ENCODE measurements at regions not wholly inside any gene's neighbourhood (a gene's known extent, or its start where the extent isn't known, plus 50 kb on each side); places are given as distances from the start of the nearest gene placed in this dataset.

GRCh38 chr7:88669913-88670312 lies 89.6 kb upstream of the ZNF804B start:
- dilution Hi-C loops (cut with MboI; ENCODE audit: extremely low pct_ligation_motif_present, low sequenced_read_pairs), result no loop called here
- H4K20me1 ChIP-seq (ENCODE audit: control insufficient read depth, extremely low read depth, insufficient read depth, low read length), result no peaks in the 10 kb centered on the region

GRCh38 chr7:88668591-88668990 lies 90.9 kb upstream of the ZNF804B start:
- Histone ChIP-seq H3K27me3 (ENCODE audit: control insufficient read depth, extremely low read depth, insufficient read depth, low read length) (no peaks in the 10 kb centered on the region), H3K4me2 (ENCODE audit: control insufficient read depth, extremely low read depth, insufficient read depth, low read depth, low read length) (no peak overlapping the region), H4K20me1 (ENCODE audit: control insufficient read depth, extremely low read depth, insufficient read depth, low read length) (no peaks in the 10 kb centered on the region), H3K27ac (ENCODE audit: control insufficient read depth, insufficient read depth, low read length) (no peak overlapping the region), H3K9ac (ENCODE audit: control insufficient read depth, extremely low read depth, insufficient read depth, low read length) (no peak overlapping the region), H3K4me1 (ENCODE audit: control insufficient read depth, extremely low read depth, insufficient read depth, low read length) (peaks cover 4% of the 10 kb centered on the region), H3K9me3 (ENCODE audit: control insufficient read depth, low read depth, low read length) (no peaks in the 10 kb centered on the region), H3K36me3 (ENCODE audit: control insufficient read depth in 2 of 2, extremely low read depth in 1 of 2, insufficient read depth in 2 of 2, low read length in 2 of 2) (no peaks in the 10 kb centered on the region), H2AFZ (ENCODE audit: control insufficient read depth, low read length) (no peak overlapping the region), H3K4me3 (ENCODE audit: control insufficient read depth in 2 of 3, extremely low read depth in 1 of 3, insufficient read depth in 2 of 3, low read depth in 1 of 3, low read length in 3 of 3) (no peak overlapping the region), H3K9me1 (ENCODE audit: control insufficient read depth, extremely low read depth, insufficient read depth, low read length) (no peaks in the 10 kb centered on the region), H3K79me2 (ENCODE audit: control insufficient read depth, insufficient read depth, low read length) (no peaks in the 10 kb centered on the region)
- dilution Hi-C loops (cut with MboI; ENCODE audit: extremely low pct_ligation_motif_present, low sequenced_read_pairs), result no loop called here
- DNase-seq (ENCODE audit: low read depth, low spot score) (no peak), FAIRE-seq (no peak)
- TF ChIP-seq EZH2 (IDR thresholded peaks at IDR 0.05; ENCODE audit: low read length) (no peak), CTCF (optimal IDR thresholded peaks at IDR 0.05 in 1 of 3, IDR thresholded peaks at IDR 0.05 in 1 of 3, conservative IDR thresholded peaks at IDR 0.05 in 1 of 3; ENCODE audit: extremely low read depth in 1 of 3, insufficient read depth in 2 of 3, low read length in 3 of 3) (no peak)

More at GRCh38 chr7:88669913-88670312, 89.6 kb upstream of the ZNF804B start:
- Histone ChIP-seq H2AFZ (ENCODE audit: control insufficient read depth, low read length) (no peak overlapping the region), H3K4me2 (ENCODE audit: control insufficient read depth, extremely low read depth, insufficient read depth, low read depth, low read length) (no peak overlapping the region), H3K36me3 (ENCODE audit: control insufficient read depth in 2 of 2, extremely low read depth in 1 of 2, insufficient read depth in 2 of 2, low read length in 2 of 2) (no peaks in the 10 kb centered on the region), H3K4me1 (ENCODE audit: control insufficient read depth, extremely low read depth, insufficient read depth, low read length) (no peaks in the 10 kb centered on the region), H3K27me3 (ENCODE audit: control insufficient read depth, extremely low read depth, insufficient read depth, low read length) (no peaks in the 10 kb centered on the region), H3K9me1 (ENCODE audit: control insufficient read depth, extremely low read depth, insufficient read depth, low read length) (no peaks in the 10 kb centered on the region), H3K4me3 (ENCODE audit: control insufficient read depth in 2 of 3, extremely low read depth in 1 of 3, insufficient read depth in 2 of 3, low read depth in 1 of 3, low read length in 3 of 3) (no peak overlapping the region), H3K9me3 (ENCODE audit: control insufficient read depth, low read depth, low read length) (no peaks in the 10 kb centered on the region), H3K9ac (ENCODE audit: control insufficient read depth, extremely low read depth, insufficient read depth, low read length) (no peak overlapping the region), H3K27ac (ENCODE audit: control insufficient read depth, insufficient read depth, low read length) (no peak overlapping the region), H3K79me2 (ENCODE audit: control insufficient read depth, insufficient read depth, low read length) (no peaks in the 10 kb centered on the region)
- FAIRE-seq (no peak), DNase-seq (ENCODE audit: low read depth, low spot score) (no peak)
- TF ChIP-seq EZH2 (IDR thresholded peaks at IDR 0.05; ENCODE audit: low read length) (no peak), CTCF (optimal IDR thresholded peaks at IDR 0.05 in 1 of 3, IDR thresholded peaks at IDR 0.05 in 1 of 3, conservative IDR thresholded peaks at IDR 0.05 in 1 of 3; ENCODE audit: extremely low read depth in 1 of 3, insufficient read depth in 2 of 3, low read length in 3 of 3) (no peak)
